T-cell (primary cell): ENCODE measurements at regions not wholly inside any gene's neighbourhood (a gene's known extent, or its start where the extent isn't known, plus 50 kb on each side); places are given as distances from the start of the nearest gene placed in this dataset.

ENCODE experiments used
- ATAC-seq, 4 experiments: fragments of 200-7000 bp in 3 of 4; fragments of 150-1000 bp in 1 of 4; cut with Tn5 transposase; replicated peaks in 1 of 4; 1 replicate in 3 of 4; 2 replicates in 1 of 4; pipeline ENCODE4 v1.10.0; 2021; ENCODE audit warnings: moderate library complexity in 3 of 4, mild to moderate bottlenecking in 2 of 4, moderate number of reproducible peaks in 1 of 4
- CTCF ChIA-PET, 2 donors: fragments of 300-600 bp; sonication (Branson Sonifier 250); formaldehyde crosslinking; loops; one replicate each; lab custom pipeline; 2022; ENCODE audit warnings: antibody characterized with exemption in 2 of 2; lab: Charles Lee
- POLR2A ChIA-PET, 2 donors: fragments of 300-600 bp; sonication (Branson Sonifier 250); formaldehyde crosslinking; loops; one replicate each; lab custom pipeline; 2022; ENCODE audit warnings: antibody characterized with exemption in 2 of 2; lab: Charles Lee
- DNase-seq, 35 experiments: peaks; one replicate each; pipeline versions ENCODE4 v3.0.0 to v3.0.0-alpha.2; 2013 to 2023
- H3K27ac ChIP-seq: one replicate; pipeline ENCODE4 v1.5.1; 2013; ENCODE audit warnings: low read length
- H3K27me3 ChIP-seq, 2 experiments: replicated peaks in 1 of 2; 1 replicate in 1 of 2; 2 replicates in 1 of 2; pipeline versions ENCODE4 v1.6.1 to v1.7.0; 2013; ENCODE audit warnings: low read length in 1 of 2, mixed read lengths in 1 of 2; ENCODE audit not compliant: control insufficient read depth in 2 of 2, insufficient read depth in 2 of 2; ENCODE audit errors: extremely low read depth in 1 of 2
- H3K36me3 ChIP-seq, 2 donors: 1 replicate in 1 of 2; 2 replicates in 1 of 2; pipeline versions ENCODE4 v1.6.1 to v1.7.0; 2013; ENCODE audit warnings: low read length in 1 of 2; ENCODE audit not compliant: control insufficient read depth in 2 of 2, insufficient read depth in 1 of 2; ENCODE audit errors: extremely low read depth in 1 of 2
- H3K4me1 ChIP-seq, 2 experiments: 1 replicate in 1 of 2; 2 replicates in 1 of 2; pipeline versions ENCODE4 v1.6.1 to v1.7.0; 2013; ENCODE audit warnings: low read length in 2 of 2, mixed read lengths in 1 of 2; ENCODE audit not compliant: insufficient read depth in 2 of 2, control insufficient read depth in 1 of 2; ENCODE audit errors: extremely low read depth in 1 of 2
- H3K4me3 ChIP-seq, 2 donors: 1 replicate in 1 of 2; 2 replicates in 1 of 2; pipeline versions ENCODE4 v1.5.1 to v1.7.0; 2013; ENCODE audit warnings: mild to moderate bottlenecking in 2 of 2, low read length in 1 of 2, moderate library complexity in 1 of 2; ENCODE audit not compliant: control insufficient read depth in 1 of 2; ENCODE audit errors: extremely low read depth in 1 of 2
- H3K9me3 ChIP-seq: 2 replicates; pipeline ENCODE4 v1.7.0; 2013
- H3K27ac Mint-ChIP-seq, 2 donors: one replicate each; pipeline ENCODE4 v1.8.0; 2020 to 2021; ENCODE audit warnings: mild to moderate bottlenecking in 2 of 2, mixed read lengths in 2 of 2
- H3K27me3 Mint-ChIP-seq, 2 donors: one replicate each; pipeline ENCODE4 v1.8.0; 2021 to 2022; ENCODE audit warnings: mixed read lengths in 2 of 2
- H3K36me3 Mint-ChIP-seq: one replicate; pipeline ENCODE4 v1.8.0; 2021; ENCODE audit warnings: mixed read lengths
- H3K4me1 Mint-ChIP-seq, 3 donors: one replicate each; pipeline ENCODE4 v1.8.0; 2020 to 2022; ENCODE audit warnings: mixed read lengths in 3 of 3, mild to moderate bottlenecking in 1 of 3
- H3K4me3 Mint-ChIP-seq, 3 donors: one replicate each; pipeline ENCODE4 v1.8.0; 2020 to 2022; ENCODE audit warnings: mild to moderate bottlenecking in 3 of 3, mixed read lengths in 3 of 3, moderate library complexity in 3 of 3
- H3K9me3 Mint-ChIP-seq, 3 donors: one replicate each; pipeline ENCODE4 v1.8.0; 2020 to 2022; ENCODE audit warnings: mixed read lengths in 3 of 3
- WGBS: methylation state at CpG from one replicate; pipeline ENCODE4 v1.1.5; 2013; ENCODE audit warnings: missing lambda C conversion rate; ENCODE audit not compliant: insufficient coverage; 5-methylcytosine and 5-hydroxymethylcytosine counted together

DNA sequence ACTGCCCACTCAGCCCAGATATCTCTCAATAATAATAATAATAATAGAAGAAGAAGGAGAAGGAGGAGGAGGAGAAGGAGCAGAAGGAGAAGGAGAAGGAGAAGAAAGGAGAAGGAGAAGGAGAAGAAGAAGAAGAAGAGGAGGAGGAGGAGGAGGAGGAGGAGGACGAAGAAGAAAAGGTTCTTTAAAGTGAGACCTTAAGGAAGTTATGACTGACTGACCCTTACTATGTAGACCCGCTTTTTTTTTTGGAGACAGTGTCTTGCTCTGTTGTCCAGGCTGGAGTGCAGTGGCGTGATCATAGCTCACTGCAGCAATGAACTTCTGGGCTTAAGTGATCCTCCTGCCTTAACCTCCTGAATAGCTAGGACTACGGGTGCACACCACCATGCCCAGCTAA lies 88.9 kb upstream of the RFX8 start:
- H3K27me3 Mint-ChIP-seq, result no peaks in the 10 kb centered on the region
- H3K36me3 Mint-ChIP-seq, result peaks cover 10% of the 10 kb centered on the region
- ChIA-PET CTCF (interaction anchor here (0.6 kb wide), 3 partner anchors 229 to 614 kb away, joined by 3 to 4 read pairs (median 3); no protein-coding TSS in a partner anchor), POLR2A (interaction anchor here in 1 of 2 donors (0.6 kb wide), 1 partner anchor 29 kb away, joined by 3 read pairs; no protein-coding TSS in a partner anchor)
- ATAC-seq (no peak), DNase-seq (no peak)
- no peak overlapping the region for H3K27ac ChIP-seq
- WGBS, result 93% methylated on average over 2 of the region's 4 CpGs
- H3K9me3 ChIP-seq, result no peaks in the 10 kb centered on the region
- H3K4me3 Mint-ChIP-seq, result no peak overlapping the region
- H3K4me1 Mint-ChIP-seq, result peaks cover 58 to 67% (median 62%) of the 10 kb centered on the region in 3 donors
- H3K36me3 ChIP-seq, result peaks cover 0 to 2% of the 10 kb centered on the region in 2 donors
- peaks cover 0 to 10% (median 4%) of the 10 kb centered on the region in 3 donors for H3K9me3 Mint-ChIP-seq
- peaks cover 0 to 6% of the 10 kb centered on the region in 2 experiments for H3K27me3 ChIP-seq
- H3K4me1 ChIP-seq, result peaks cover 8 to 23% of the 10 kb centered on the region in 2 experiments
- no peak overlapping the region for H3K27ac Mint-ChIP-seq
- H3K4me3 ChIP-seq, result no peak overlapping the region

- ChIA-PET CTCF (no interaction called here), POLR2A (no interaction called here)
- Mint-ChIP-seq H3K27me3 (no peaks in the 10 kb centered on the region), H3K9me3 (peaks cover 0 to 10% (median 4%) of the 10 kb centered on the region in 3 donors), H3K4me1 (peaks cover 39 to 52% (median 44%) of the 10 kb centered on the region in 3 donors), H3K4me3 (peak overlapping the region in 2 of 3 donors; percentile 2 to 64), H3K36me3 (peaks cover 10% of the 10 kb centered on the region), H3K27ac (peak overlapping the region; percentile 77 to 87)
- ATAC-seq, result peak in 3 of 4 experiments; percentile 61 to 82 (median 73)
- Histone ChIP-seq H3K36me3 (peaks cover 0 to 2% of the 10 kb centered on the region in 2 donors), H3K27me3 (peaks cover 0 to 6% of the 10 kb centered on the region in 2 experiments), H3K4me3 (no peak overlapping the region), H3K27ac (peak overlapping the region; percentile 50), H3K4me1 (peaks cover 8 to 19% of the 10 kb centered on the region in 2 experiments), H3K9me3 (no peaks in the 10 kb centered on the region)
- DNase-seq, result peak in 1 of 35 experiments; percentile 9
- 80% methylated on average over 6 of the region's 6 CpGs for WGBS
Measured at GRCh38 chr2:101560780-101561315, 85.9 kb upstream of the RFX8 start.

- Mint-ChIP-seq H3K9me3 (peaks cover 0 to 10% (median 4%) of the 10 kb centered on the region in 3 donors), H3K27ac (no peak overlapping the region), H3K4me1 (peaks cover 33 to 39% (median 35%) of the 10 kb centered on the region in 3 donors), H3K36me3 (peaks cover 10% of the 10 kb centered on the region), H3K27me3 (no peaks in the 10 kb centered on the region), H3K4me3 (no peak overlapping the region)
- DNase-seq, result no peak
- ChIA-PET POLR2A (no interaction called here), CTCF (no interaction called here)
- no peak overlapping the region for H3K4me3 ChIP-seq
- 100% methylated on average over 2 of the region's 7 CpGs for WGBS
- peaks cover 0 to 6% of the 10 kb centered on the region in 2 experiments for H3K27me3 ChIP-seq
- no peak for ATAC-seq
- H3K4me1 ChIP-seq, result peaks cover 8 to 17% of the 10 kb centered on the region in 2 experiments
- peaks cover 0 to 2% of the 10 kb centered on the region in 2 donors for H3K36me3 ChIP-seq
- no peak overlapping the region for H3K27ac ChIP-seq
- H3K9me3 ChIP-seq, result no peaks in the 10 kb centered on the region
Measured at GRCh38 chr2:101559551-101559950, 84.6 kb upstream of the RFX8 start.

GRCh38 chr2:101558740-101559525 lies 84.0 kb upstream of the RFX8 start:
- no peak overlapping the region for H3K4me3 ChIP-seq
- Mint-ChIP-seq H3K27ac (peak overlapping the region in 1 of 2 donors; percentile 16), H3K27me3 (no peaks in the 10 kb centered on the region), H3K4me3 (no peak overlapping the region), H3K36me3 (peaks cover 10% of the 10 kb centered on the region), H3K9me3 (peaks cover 0 to 10% (median 4%) of the 10 kb centered on the region in 3 donors), H3K4me1 (peaks cover 30 to 36% (median 33%) of the 10 kb centered on the region in 3 donors)
- H3K4me1 ChIP-seq, result peaks cover 8 to 17% of the 10 kb centered on the region in 2 experiments
- H3K36me3 ChIP-seq, result peaks cover 0 to 2% of the 10 kb centered on the region in 2 donors
- POLR2A ChIA-PET, result no interaction called here
- CTCF ChIA-PET, result interaction anchor here in 1 of 2 donors (0.6 kb wide), 1 partner anchor 209 kb away, joined by 3 read pairs; no protein-coding TSS in a partner anchor
- H3K27ac ChIP-seq, result no peak overlapping the region
- H3K27me3 ChIP-seq, result no peaks in the 10 kb centered on the region
- ATAC-seq (no peak), DNase-seq (no peak)
- no peaks in the 10 kb centered on the region for H3K9me3 ChIP-seq
- 100% methylated on average over 1 of the region's 9 CpGs for WGBS

GRCh38 chr2:101556033-101556459 lies 81.1 kb upstream of the RFX8 start:
- Mint-ChIP-seq H3K36me3 (peaks cover 9% of the 10 kb centered on the region), H3K27ac (no peak overlapping the region), H3K4me1 (peaks cover 22 to 25% (median 23%) of the 10 kb centered on the region in 3 donors), H3K27me3 (no peaks in the 10 kb centered on the region), H3K4me3 (no peak overlapping the region), H3K9me3 (peaks cover 0 to 9% (median 4%) of the 10 kb centered on the region in 3 donors)
- Histone ChIP-seq H3K36me3 (peaks cover 0 to 2% of the 10 kb centered on the region in 2 donors), H3K9me3 (no peaks in the 10 kb centered on the region), H3K27me3 (no peaks in the 10 kb centered on the region), H3K27ac (no peak overlapping the region), H3K4me3 (no peak overlapping the region), H3K4me1 (peaks cover 10 to 14% of the 10 kb centered on the region in 2 experiments)
- ATAC-seq (peak in 1 of 4 experiments; percentile 12), DNase-seq (no peak)
- ChIA-PET POLR2A (no interaction called here), CTCF (no interaction called here)
- WGBS, result 86% methylated on average over 5 of the region's 7 CpGs

DNA sequence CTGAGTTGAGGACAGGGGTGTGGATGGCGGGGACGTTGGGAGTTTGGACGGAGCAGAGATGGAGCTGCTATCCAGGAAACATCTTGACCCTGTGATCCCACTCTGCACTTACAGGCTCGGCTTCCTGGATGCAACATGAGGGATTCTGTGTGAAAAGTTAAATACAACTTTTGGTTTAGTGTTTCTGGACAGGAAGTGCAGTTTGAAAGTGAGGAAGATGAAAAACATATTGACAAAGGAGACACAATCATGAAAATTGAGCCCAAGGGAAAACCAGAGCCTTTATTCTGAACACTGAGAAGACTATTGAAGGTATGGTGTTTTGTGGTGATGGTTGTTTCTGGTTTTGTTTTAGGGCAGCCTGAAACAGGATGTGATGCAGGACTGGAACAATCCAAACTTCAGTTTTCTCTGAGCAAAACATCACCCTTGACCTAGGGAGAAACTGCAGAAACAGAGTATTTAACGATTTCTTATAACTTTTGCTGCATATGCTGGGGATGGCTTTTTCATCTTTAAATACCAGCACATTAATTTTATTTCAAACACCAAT lies 76.5 kb upstream of the RFX8 start:
- Mint-ChIP-seq H3K4me3 (peak overlapping the region in 1 of 3 donors; percentile 17), H3K27ac (peak overlapping the region in 1 of 2 donors; percentile 7), H3K4me1 (peaks cover 15 to 23% (median 20%) of the 10 kb centered on the region in 3 donors), H3K36me3 (no peaks in the 10 kb centered on the region), H3K27me3 (no peaks in the 10 kb centered on the region), H3K9me3 (no peaks in the 10 kb centered on the region)
- H3K9me3 ChIP-seq, result no peaks in the 10 kb centered on the region
- no peaks in the 10 kb centered on the region for H3K36me3 ChIP-seq
- no CpG with 5 or more reads among the region's 5 CpGs for WGBS
- DNase-seq (no peak), ATAC-seq (peak in 2 of 4 experiments; percentile 40 to 46)
- no peak overlapping the region for H3K4me3 ChIP-seq
- ChIA-PET POLR2A (no interaction called here), CTCF (no interaction called here)
- H3K4me1 ChIP-seq, result peaks cover 4 to 5% of the 10 kb centered on the region in 2 experiments
- H3K27ac ChIP-seq, result no peak overlapping the region
- H3K27me3 ChIP-seq, result no peaks in the 10 kb centered on the region
